ENCODE measurements at regions not wholly inside any gene's neighbourhood (a gene's known extent, or its start where the extent isn't known, plus 50 kb on each side); places are given as distances from the start of the nearest gene placed in this dataset. TPM values are rescaled to one million over a fixed set of nuclear protein-coding genes. Genes with fewer than 3 reads are reported as not detected.
"Not testable (repeated sequence)": the region's sequence is repeated elsewhere in the genome, so short reads cannot be mapped to it uniquely, and the experiment has no call there.

DNA sequence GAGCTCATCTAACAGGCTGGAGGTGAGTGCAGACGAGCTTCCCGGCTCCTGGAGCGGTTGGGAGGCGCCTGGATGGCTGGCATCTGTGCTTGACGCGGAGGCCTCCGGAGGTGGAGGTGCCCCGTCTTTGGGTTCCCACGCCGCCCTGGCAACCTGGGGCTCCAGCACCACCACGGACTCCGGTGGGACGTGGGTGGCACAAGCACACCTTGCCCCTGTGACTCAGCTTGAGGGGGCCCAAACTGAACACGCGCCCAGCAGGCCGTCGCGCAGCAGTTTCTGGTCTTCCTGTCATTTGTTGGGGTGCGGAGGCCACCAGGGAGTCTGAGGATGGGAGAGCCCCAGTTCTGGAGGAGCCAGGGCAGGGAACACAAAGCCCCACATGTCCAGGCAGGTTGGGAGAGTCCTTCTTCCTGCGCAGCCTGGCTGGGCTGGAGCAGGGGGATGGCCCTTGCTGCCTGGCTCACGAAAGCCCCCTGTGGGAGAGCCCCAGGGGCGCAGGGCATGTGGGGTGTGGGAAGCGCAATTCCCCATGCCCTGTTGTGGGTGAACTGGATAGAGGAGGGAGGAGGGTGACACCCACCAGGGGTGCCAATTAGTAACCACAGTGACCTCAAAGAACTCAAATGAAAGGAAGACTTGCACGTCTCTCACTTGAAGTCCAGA, 1378.6 kb upstream of the DEFB115 start:
- no peak for DNase-seq (ENCODE audit: extremely low spot score)
- no peaks in the 10 kb centered on the region for H3K4me1 ChIP-seq (ENCODE audit: insufficient read depth)
- 43% methylated on average over 24 of the region's 24 CpGs for WGBS
- no peak overlapping the region for H3K4me3 ChIP-seq (ENCODE audit: low read depth, low read length)
- no peaks in the 10 kb centered on the region for H3K36me3 ChIP-seq (ENCODE audit: insufficient read depth)
- H3K27ac ChIP-seq (ENCODE audit: low read depth): no peak overlapping the region

DNA sequence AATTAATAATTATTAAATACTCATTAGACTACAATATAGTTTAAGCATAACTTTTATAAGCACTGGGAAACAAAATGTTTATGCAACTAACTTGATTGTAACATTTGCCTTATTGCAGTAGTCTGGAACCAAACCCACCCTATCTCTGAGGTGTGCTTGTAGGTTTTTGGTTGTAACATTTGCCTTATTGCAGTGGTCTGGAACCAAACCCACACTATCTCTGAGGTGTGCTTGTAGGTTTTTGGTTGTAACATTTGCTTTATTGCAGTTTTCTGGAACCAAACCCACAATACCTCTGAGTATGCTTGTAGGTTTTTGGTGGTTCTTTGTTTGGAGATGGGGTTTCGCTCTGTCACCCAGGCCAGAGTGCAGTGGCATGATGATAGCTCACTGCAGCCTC, 1376.4 kb upstream of the DEFB115 start:
- not testable (repeated sequence) for H3K36me3 ChIP-seq (ENCODE audit: insufficient read depth); H3K4me1 ChIP-seq (ENCODE audit: insufficient read depth); H3K27ac ChIP-seq (ENCODE audit: low read depth); DNase-seq (ENCODE audit: extremely low spot score); H3K4me3 ChIP-seq (ENCODE audit: low read depth, low read length)
- 82% methylated on average over 1 of the region's 1 CpG for WGBS

DNA sequence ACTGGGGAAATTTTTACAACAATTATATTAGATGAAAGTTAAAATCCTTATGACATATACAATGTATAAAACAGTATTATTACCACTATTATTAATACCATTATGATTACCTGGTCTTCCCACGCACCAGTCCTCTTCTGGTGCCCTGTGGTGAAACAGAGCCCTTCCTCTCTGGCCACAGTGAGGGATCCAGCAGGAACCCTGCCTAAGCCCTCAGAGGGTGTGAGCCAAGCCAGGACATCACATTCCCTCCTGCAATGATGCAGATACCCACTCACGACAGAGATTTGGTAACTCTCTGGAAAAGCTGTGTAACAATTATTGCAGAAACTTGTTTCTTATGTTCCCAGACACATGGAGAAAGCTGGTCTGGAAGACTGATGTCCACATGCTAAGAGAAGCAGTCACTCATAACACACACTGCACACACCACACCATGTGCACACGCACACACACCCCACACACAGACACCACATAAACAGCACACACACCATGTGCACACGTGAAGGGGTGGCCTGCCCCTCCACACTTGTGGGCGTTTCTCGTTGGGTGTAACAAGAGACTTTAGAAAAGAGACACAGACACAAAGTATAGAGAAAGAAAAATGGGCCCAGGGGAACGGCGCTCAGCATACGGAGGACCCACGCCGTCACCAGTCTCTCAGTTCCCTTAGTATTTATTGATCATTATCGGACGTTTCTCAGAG, 1373.8 kb upstream of the DEFB115 start:
- not testable (repeated sequence) for H3K4me1 ChIP-seq (ENCODE audit: insufficient read depth); H3K27ac ChIP-seq (ENCODE audit: low read depth); H3K36me3 ChIP-seq (ENCODE audit: insufficient read depth); DNase-seq (ENCODE audit: extremely low spot score); H3K4me3 ChIP-seq (ENCODE audit: low read depth, low read length)
- 65% methylated on average over 13 of the region's 13 CpGs for WGBS

DNA sequence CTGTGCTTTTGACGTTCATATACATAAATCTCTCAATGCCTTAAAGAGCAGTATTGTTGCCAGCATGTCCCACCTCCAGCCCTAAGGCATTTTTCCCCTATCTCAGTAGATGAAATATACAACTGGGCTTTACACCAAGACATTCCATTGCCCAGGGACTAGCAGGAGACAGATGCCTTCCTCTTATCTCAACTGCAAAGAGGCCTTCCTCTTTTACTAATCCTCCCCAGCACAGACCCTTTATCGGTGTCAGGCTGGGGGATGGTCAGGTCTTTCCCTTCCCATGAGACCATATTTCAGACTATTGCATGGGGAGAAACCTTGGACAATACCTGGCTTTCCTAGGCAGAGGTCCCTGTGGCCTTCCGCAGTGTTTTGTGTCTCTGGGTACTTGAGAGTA, 1373.1 kb upstream of the DEFB115 start:
- WGBS: 67% methylated on average over 3 of the region's 3 CpGs
- not testable (repeated sequence) for H3K36me3 ChIP-seq (ENCODE audit: insufficient read depth); H3K4me3 ChIP-seq (ENCODE audit: low read depth, low read length); H3K27ac ChIP-seq (ENCODE audit: low read depth); DNase-seq (ENCODE audit: extremely low spot score); H3K4me1 ChIP-seq (ENCODE audit: insufficient read depth)

DNA sequence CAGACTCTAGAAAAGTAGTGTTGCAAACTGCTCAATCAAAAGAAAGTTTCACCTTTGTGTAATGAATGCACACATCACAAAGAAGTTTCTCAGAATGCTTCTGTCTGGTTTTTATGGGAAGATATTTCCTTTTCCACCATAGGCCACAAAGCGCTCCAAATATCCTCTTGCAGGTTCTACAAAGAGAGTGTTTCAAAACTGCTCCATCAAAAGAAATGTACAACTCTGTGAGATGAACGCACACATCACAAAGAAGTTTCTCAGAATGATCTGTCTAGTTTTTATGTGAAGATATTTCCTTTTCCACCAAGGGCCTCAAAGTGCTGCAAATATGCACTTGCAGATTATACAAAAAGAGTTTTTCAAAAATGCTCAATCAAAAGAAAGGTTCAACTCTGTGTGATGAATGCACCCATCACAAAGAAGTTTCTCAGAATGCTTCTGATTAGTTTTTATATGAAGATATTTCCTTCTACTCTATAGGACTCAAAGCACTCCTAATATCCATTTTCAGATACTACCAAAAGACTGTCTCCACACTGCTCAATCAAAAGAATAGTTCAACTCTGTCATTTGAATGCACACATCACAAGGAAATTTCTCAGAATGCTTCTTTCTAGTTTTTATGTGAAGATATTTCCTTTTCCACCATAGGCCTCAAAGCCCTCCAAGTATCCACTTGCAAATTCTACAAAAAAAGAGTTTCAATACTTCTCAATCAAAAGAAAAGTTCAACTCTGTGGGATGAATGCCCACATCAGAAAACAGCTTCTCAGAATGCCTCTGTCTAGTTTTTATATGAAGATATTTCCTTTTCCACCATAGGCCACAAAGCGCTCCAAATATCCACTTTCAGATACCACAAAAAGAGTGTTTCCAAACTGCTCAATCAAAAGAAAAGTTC, 1371.9 kb upstream of the DEFB115 start:
- DNase-seq (ENCODE audit: extremely low spot score); H3K4me3 ChIP-seq (ENCODE audit: low read depth, low read length); H3K36me3 ChIP-seq (ENCODE audit: insufficient read depth); H3K4me1 ChIP-seq (ENCODE audit: insufficient read depth); H3K27ac ChIP-seq (ENCODE audit: low read depth): not testable (repeated sequence)
- 20% methylated on average over 2 of the region's 3 CpGs for WGBS

DNA sequence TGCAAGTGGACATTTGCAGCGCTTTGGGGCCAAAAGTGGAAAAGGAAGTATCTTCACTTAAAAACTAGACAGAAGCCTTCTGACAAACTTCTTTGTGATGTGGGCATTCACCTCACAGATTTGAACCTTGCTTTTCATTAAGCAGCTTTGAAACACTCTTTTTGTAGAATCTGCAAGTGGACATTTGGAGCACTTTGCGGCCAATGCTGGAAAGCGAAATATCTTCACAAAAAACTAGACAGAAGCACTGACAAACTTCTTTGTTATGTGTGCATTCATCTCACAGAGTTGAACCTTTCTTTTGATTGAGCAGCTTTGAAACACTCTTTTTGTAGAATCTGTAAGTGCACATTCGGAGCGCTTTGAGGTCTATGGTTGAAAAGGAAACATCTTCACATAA, 1365.9 kb upstream of the DEFB115 start:
- DNase-seq (ENCODE audit: extremely low spot score); H3K36me3 ChIP-seq (ENCODE audit: insufficient read depth); H3K4me1 ChIP-seq (ENCODE audit: insufficient read depth); H3K4me3 ChIP-seq (ENCODE audit: low read depth, low read length); H3K27ac ChIP-seq (ENCODE audit: low read depth): not testable (repeated sequence)
- 87% methylated on average over 5 of the region's 5 CpGs for WGBS

Small RNA genes in the stretch of these regions (small RNA-seq; reads per million reads assigned to genes)
- not detected for gene RF00002

Measured in urinary bladder (tissue), 4 donors.